ENCODE measurements at regions not wholly inside any gene's neighbourhood (a gene's known extent, or its start where the extent isn't known, plus 50 kb on each side); places are given as distances from the start of the nearest gene placed in this dataset.

DNA sequence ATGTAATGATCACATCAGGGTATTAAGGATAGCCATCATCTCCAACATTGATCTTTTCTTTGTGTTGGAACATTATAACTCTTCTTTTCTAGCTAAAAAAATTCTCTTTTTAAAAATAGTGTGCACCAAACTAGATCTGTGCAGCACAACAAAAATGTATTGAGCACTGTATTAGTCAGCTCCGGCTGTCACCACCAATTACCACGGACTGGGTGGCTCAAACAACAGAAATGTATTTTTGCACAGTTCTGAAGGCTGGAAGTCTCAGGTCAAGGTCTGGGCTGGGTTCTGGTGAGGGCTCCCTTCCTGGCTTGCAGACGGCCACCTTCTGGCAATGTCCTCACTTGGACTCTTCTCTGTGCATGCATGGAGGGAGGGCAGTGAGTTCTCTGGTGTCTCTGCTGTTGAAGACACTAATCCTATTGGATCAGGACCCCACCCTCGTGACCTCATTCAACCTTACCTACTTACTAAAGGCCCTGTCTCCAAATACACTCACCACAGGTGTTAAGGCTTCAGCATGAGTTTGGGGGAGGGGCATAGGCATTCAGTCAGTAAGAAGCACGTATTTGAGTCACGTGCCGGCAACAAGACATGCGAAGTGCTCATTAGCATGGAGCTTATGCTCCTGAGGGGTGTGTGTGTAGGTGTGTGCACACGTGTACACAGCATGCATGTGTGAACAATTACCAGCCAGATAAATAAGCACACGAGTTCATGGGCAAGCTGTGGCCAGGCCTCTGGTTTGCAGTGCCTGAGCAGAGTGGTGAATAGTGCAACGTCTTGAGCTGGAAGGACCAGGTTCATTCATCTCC lies 89.4 kb upstream of the SH3PXD2B start:
- TF ChIP-seq, protein P1, sequence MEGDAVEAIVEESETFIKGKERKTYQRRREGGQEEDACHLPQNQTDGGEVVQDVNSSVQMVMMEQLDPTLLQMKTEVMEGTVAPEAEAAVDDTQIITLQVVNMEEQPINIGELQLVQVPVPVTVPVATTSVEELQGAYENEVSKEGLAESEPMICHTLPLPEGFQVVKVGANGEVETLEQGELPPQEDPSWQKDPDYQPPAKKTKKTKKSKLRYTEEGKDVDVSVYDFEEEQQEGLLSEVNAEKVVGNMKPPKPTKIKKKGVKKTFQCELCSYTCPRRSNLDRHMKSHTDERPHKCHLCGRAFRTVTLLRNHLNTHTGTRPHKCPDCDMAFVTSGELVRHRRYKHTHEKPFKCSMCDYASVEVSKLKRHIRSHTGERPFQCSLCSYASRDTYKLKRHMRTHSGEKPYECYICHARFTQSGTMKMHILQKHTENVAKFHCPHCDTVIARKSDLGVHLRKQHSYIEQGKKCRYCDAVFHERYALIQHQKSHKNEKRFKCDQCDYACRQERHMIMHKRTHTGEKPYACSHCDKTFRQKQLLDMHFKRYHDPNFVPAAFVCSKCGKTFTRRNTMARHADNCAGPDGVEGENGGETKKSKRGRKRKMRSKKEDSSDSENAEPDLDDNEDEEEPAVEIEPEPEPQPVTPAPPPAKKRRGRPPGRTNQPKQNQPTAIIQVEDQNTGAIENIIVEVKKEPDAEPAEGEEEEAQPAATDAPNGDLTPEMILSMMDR (IDR thresholded peaks at IDR 0.05): no peak
- TF ChIP-seq POLR2AphosphoS5 (IDR thresholded peaks at IDR 0.05; ENCODE audit: low read depth, low read length) (no peak), TCF7L2 (IDR thresholded peaks at IDR 0.05; ENCODE audit: low read depth, low read length) (no peak)

All from Panc1 (cell line).